Ectodermal cell (in vitro differentiated cells): ENCODE measurements at regions not wholly inside any gene's neighbourhood (a gene's known extent, or its start where the extent isn't known, plus 50 kb on each side); places are given as distances from the start of the nearest gene placed in this dataset.

Source experiments
- H3K27ac ChIP-seq: 2 replicates; pipeline ENCODE4 v1.7.0; 2013; ENCODE audit warnings: mild to moderate bottlenecking, low read depth, low read length; ENCODE audit not compliant: insufficient read depth, poor library complexity, severe bottlenecking
- H3K27me3 ChIP-seq: 2 replicates; pipeline ENCODE4 v1.7.0; 2013; ENCODE audit warnings: mild to moderate bottlenecking, low read length; ENCODE audit not compliant: insufficient read depth, control insufficient read depth, poor library complexity, severe bottlenecking
- H3K36me3 ChIP-seq: one replicate; pipeline ENCODE4 v1.7.0; 2013; ENCODE audit warnings: low read length; ENCODE audit not compliant: control insufficient read depth, insufficient read depth
- H3K4me1 ChIP-seq: one replicate; pipeline ENCODE4 v1.7.0; 2013; ENCODE audit warnings: low read length; ENCODE audit not compliant: control insufficient read depth, insufficient read depth
- H3K4me3 ChIP-seq: 2 replicates; pipeline ENCODE4 v1.7.0; 2013; ENCODE audit warnings: low read depth, low read length, control low read depth; ENCODE audit not compliant: insufficient read depth
- H3K9me3 ChIP-seq: 2 replicates; pipeline ENCODE4 v1.7.0; 2013; ENCODE audit warnings: mild to moderate bottlenecking, low read length, moderate library complexity; ENCODE audit not compliant: control insufficient read depth
- WGBS, 2 experiments: methylation state at CpG; one replicate each; pipeline ENCODE4 v1.1.7; 2013; ENCODE audit warnings: missing lambda C conversion rate in 2 of 2; 5-methylcytosine and 5-hydroxymethylcytosine counted together

DNA sequence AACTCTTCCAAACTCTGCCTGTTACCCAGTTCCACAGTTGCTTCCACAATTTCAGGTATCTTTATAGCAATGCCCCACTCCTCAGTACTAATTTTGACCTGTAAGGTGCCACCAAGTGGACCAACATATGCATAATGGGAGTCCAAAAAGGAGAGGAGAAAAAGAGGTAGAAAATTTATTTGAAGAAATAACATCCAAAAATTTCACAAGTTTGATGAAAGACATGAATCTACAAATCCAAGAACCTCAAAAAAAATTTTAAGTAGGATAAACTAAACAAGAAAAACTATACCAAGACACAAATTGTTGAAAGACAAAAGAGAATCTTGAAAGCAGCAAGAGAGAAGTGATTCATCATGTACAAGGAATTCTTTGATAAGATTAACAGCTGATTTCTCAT, 79.8 kb downstream of the BARX1 start:
- H3K36me3 ChIP-seq = no peaks in the 10 kb centered on the region
- no peak overlapping the region for H3K27ac ChIP-seq
- no peaks in the 10 kb centered on the region for H3K9me3 ChIP-seq
- no peaks in the 10 kb centered on the region for H3K27me3 ChIP-seq
- no peak overlapping the region for H3K4me3 ChIP-seq
- no peaks in the 10 kb centered on the region for H3K4me1 ChIP-seq

DNA sequence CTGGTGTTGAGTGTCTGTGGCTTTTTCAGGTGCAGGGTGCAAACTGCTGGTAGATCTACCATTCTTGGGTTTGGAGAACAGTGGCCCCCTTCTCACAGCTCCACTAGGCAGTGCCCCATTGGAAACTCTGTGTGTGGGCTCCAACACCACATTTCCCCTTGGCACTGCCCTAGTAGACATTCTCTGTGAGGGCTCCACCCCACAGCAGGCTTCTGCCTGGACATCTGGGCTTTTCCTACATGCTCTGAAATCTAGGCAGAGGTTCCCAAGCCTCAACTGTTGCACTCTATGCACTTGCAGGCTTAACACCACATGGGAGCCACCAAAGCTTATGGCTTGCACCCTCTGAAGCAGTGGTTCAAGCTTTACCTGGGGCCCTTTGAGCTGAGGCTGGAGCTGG, 80.9 kb downstream of the BARX1 start:
- no peaks in the 10 kb centered on the region for H3K9me3 ChIP-seq
- no peaks in the 10 kb centered on the region for H3K36me3 ChIP-seq
- H3K4me1 ChIP-seq = peaks cover 8% of the 10 kb centered on the region
- H3K4me3 ChIP-seq = no peak overlapping the region
- no peaks in the 10 kb centered on the region for H3K27me3 ChIP-seq
- H3K27ac ChIP-seq = no peak overlapping the region

DNA sequence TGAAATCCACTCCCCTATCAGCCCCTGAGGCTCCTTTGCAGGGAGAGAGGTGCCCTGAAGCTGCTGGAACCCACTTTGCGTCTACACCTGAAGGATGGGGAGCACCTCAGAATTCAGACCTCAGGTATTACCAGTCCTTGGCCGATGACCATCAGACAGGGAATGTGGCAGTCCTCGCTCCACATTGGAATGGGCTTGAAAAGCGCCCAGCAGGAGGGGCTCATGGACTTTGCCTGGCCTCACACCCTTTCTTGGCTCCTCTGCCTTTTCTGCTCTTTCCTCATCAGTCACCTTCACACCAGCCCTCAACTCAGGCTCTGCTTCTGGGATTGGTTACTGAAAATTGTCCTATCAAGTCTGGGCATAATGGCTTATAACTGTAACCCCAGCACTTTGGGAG, 83.9 kb downstream of the BARX1 start:
- H3K36me3 ChIP-seq = no peaks in the 10 kb centered on the region
- H3K27ac ChIP-seq = no peak overlapping the region
- no peaks in the 10 kb centered on the region for H3K9me3 ChIP-seq
- peaks cover 10% of the 10 kb centered on the region for H3K4me1 ChIP-seq
- H3K4me3 ChIP-seq = no peak overlapping the region
- 84 to 89% methylated on average over 4 of the region's 4 CpGs for WGBS, 2 experiments
- no peaks in the 10 kb centered on the region for H3K27me3 ChIP-seq

DNA sequence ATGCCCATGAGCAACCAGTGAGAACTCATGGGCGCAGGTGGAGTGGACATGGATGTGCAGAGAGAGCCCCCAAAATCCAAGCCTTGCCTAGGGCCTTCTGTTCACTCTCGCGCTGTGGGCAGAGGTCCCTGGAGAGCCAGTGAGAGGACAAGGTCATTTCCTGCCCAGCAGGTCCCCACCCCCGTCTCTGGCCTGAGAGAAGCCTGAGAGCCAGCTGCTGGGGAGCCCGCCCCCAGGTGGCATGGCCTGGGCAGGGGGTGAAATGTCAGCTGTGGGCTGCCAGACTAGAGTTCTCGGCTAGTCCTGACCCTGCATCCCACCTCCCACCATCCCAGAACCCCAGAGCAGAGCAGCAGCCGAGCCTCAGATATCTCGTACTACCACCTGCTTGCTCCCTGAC, 85.3 kb downstream of the BARX1 start:
- Histone ChIP-seq H3K27me3 (no peaks in the 10 kb centered on the region), H3K27ac (no peak overlapping the region)

DNA sequence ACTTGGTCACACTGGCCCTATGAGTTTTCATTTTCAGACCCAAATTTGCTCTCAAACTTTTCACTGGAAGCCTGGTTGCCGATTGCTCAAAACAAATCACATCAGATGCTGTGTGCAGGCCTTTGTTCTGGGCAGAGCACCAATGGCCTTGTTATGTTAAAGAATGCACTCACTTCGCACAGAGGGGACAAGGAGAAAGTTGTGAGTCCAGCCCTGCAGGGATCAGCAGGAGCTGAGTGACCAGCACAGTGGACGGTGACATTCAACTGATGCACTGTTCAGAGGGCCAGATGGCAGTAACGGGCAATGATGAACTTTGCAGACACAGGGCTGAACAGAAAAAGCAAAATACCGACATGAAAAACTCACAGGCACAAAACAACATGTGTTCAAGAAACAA, 86.1 kb downstream of the BARX1 start:
- no peaks in the 10 kb centered on the region for H3K36me3 ChIP-seq
- WGBS, 2 experiments = 52 to 61% methylated on average over 5 of the region's 5 CpGs
- H3K27me3 ChIP-seq = no peaks in the 10 kb centered on the region
- peaks cover 18% of the 10 kb centered on the region for H3K4me1 ChIP-seq
- no peaks in the 10 kb centered on the region for H3K9me3 ChIP-seq
- H3K27ac ChIP-seq = no peak overlapping the region
- H3K4me3 ChIP-seq = no peak overlapping the region

More for the DNA sequence above, 85.3 kb downstream of the BARX1 start:
- WGBS, 2 experiments = 79 to 82% methylated on average over 8 of the region's 8 CpGs
- Histone ChIP-seq H3K9me3 (no peaks in the 10 kb centered on the region), H3K4me3 (no peak overlapping the region), H3K4me1 (peaks cover 11% of the 10 kb centered on the region), H3K36me3 (no peaks in the 10 kb centered on the region)

DNA sequence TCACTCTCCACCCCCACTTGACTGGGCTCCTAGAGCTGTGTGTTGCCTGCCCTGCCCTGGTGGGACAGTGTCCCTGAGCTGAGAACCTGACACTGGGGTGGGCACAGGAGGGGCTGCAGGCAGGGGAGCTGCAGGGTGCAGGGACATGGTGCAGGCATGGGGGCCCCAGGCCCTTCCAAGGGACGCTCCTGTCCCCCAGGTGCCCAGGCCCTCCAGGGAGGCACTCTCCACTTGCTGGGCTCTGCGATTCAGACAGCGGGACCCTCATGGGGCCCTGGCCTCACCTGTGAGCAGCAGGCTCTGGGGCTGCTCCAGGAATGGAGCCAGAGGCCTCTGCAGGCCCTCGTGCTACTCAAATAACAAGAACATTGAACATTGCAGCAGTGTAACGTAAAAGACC, 89.4 kb downstream of the BARX1 start:
- Histone ChIP-seq H3K27ac (no peak overlapping the region), H3K27me3 (no peaks in the 10 kb centered on the region), H3K4me3 (no peak overlapping the region), H3K9me3 (no peaks in the 10 kb centered on the region), H3K36me3 (no peaks in the 10 kb centered on the region), H3K4me1 (peaks cover 24% of the 10 kb centered on the region)
- WGBS, 2 experiments = 89 to 90% methylated on average over 5 of the region's 5 CpGs

DNA sequence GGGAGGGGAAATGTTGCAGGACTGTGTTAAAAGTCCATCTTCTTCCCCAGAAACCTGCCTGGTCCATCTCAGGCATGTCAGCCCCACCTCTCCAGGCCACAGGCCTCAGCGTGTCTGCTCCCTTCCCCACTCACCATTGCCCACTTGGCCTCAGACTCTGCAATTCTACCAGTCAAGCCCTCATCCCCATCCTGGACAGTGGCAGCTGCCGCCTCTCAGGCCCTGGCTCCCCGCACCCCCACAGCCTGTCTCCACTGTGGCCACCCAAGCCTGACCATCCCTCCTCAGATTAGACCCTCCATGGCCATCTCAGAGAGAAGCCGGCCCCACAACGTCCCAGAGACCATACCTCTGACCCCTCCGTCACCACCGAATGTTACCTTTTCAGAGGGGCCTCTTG, 89.9 kb downstream of the BARX1 start:
- 95 to 96% methylated on average over 7 of the region's 7 CpGs for WGBS, 2 experiments
- H3K4me1 ChIP-seq = peaks cover 24% of the 10 kb centered on the region
- H3K4me3 ChIP-seq = no peak overlapping the region

DNA sequence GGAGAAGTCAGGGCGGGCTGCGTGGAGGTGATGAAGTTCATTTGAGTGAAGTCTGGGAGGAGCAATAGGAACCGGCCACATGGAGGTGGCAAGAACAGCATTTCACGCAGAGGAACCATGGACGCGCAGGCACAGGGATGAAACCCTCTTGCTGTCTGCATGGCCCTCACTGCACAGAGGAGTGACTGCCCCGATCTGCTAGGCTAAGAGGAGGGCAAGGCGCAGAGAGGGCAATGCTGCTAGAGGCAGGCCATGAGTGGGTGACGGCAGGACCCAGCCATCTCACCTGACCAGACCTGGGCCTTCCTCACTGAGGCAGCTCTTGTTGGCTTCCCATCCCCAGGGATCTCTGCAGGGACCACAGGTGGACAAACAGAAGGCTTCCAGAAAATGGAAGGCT, 90.3 kb downstream of the BARX1 start:
- no peaks in the 10 kb centered on the region for H3K27me3 ChIP-seq
- H3K4me1 ChIP-seq = peaks cover 22% of the 10 kb centered on the region
- no peaks in the 10 kb centered on the region for H3K9me3 ChIP-seq
- no peak overlapping the region for H3K4me3 ChIP-seq
- WGBS, 2 experiments = 91 to 94% methylated on average over 9 of the region's 9 CpGs
- no peak overlapping the region for H3K27ac ChIP-seq
- no peaks in the 10 kb centered on the region for H3K36me3 ChIP-seq

More for the DNA sequence above, 89.9 kb downstream of the BARX1 start:
- Histone ChIP-seq H3K27ac (no peak overlapping the region), H3K9me3 (no peaks in the 10 kb centered on the region), H3K36me3 (no peaks in the 10 kb centered on the region), H3K27me3 (no peaks in the 10 kb centered on the region)

DNA sequence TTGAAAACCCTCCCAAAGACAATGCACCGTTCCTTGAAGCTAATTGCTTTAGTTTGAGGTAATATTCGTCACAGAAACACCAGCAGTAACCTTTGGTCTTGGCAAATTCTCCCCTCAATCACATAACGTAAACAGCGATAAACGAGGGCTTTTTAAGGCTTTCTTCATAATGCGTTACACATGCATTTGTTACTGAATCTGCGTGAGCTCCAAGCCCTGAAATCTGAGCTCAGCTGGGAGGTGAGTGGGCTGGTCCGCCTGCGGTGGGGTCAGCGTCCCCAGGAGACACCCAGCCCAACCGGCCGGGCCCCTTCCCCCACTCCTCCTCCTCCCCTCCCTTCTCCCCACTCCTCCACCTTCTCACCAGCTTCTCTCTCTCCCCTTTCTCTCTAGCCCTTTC, 91.1 kb downstream of the BARX1 start:
- 47 to 49% methylated on average over 12 of the region's 12 CpGs for WGBS, 2 experiments
- H3K36me3 ChIP-seq = no peaks in the 10 kb centered on the region
- no peaks in the 10 kb centered on the region for H3K27me3 ChIP-seq
- H3K4me1 ChIP-seq = peaks cover 14% of the 10 kb centered on the region
- H3K27ac ChIP-seq = no peak overlapping the region
- no peaks in the 10 kb centered on the region for H3K9me3 ChIP-seq
- H3K4me3 ChIP-seq = no peak overlapping the region

DNA sequence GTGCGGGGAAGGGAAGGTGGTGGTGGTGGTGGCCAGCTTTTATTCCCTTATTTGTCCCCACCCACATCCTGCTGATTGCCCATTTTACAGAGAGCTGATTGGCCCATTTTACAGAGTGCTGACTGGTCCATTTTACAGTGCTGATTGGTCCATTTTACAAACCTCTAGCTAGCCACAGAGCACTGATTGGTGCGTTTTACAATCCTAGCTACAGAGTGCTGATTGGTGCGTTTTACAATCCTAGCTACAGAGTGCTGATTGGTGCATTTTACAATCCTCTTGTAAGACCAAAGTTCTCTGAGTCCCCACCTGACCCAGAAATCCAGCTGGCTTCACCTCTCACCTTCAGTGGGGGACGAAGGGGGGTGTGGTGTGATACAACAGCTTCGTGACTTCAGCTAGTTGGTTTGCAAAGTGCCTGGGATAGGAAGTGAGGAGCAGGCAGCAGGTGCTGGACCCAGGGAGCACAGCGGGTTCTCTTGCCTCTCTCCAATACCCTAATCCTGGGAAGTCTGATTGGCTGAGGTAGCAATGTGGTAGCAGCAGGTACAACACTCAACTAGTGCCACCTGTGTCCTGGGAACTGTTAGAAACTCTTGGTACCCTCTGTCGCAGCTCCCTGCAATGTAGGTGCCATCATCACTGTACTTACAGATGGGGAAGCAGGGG, 92.1 kb downstream of the BARX1 start:
- Histone ChIP-seq H3K9me3 (no peaks in the 10 kb centered on the region), H3K27me3 (no peaks in the 10 kb centered on the region), H3K27ac (no peak overlapping the region), H3K36me3 (no peaks in the 10 kb centered on the region), H3K4me3 (no peak overlapping the region), H3K4me1 (peaks cover 14% of the 10 kb centered on the region)
- WGBS, 2 experiments = 93% methylated on average over 6 of the region's 7 CpGs
